Gastrocnemius medialis (tissue), 4 donors: ENCODE measurements at regions not wholly inside any gene's neighbourhood (a gene's known extent, or its start where the extent isn't known, plus 50 kb on each side); places are given as distances from the start of the nearest gene placed in this dataset.

Experiments
- POLR2A ChIP-seq, 2 donors: fragments of 450-650 bp; IDR thresholded peaks; one replicate each; pipeline ENCODE4 v1.6.1; 2017; ENCODE audit warnings: antibody characterized with exemption in 2 of 2, mild to moderate bottlenecking in 2 of 2, moderate library complexity in 2 of 2
- TF ChIP-seq, protein P1 (sequence below), 5 experiments: fragments of 450-650 bp in 3 of 5; fragments of 200-600 bp in 2 of 5; sonication (generic) in 2 of 5; IDR thresholded peaks in 4 of 5; conservative IDR thresholded peaks in 1 of 5; 1 replicate in 4 of 5; 2 replicates in 1 of 5; pipeline ENCODE4 v1.5.1; 2016 to 2019; ENCODE audit warnings: antibody characterized with exemption in 5 of 5, mild to moderate bottlenecking in 3 of 5, moderate library complexity in 3 of 5

DNA sequence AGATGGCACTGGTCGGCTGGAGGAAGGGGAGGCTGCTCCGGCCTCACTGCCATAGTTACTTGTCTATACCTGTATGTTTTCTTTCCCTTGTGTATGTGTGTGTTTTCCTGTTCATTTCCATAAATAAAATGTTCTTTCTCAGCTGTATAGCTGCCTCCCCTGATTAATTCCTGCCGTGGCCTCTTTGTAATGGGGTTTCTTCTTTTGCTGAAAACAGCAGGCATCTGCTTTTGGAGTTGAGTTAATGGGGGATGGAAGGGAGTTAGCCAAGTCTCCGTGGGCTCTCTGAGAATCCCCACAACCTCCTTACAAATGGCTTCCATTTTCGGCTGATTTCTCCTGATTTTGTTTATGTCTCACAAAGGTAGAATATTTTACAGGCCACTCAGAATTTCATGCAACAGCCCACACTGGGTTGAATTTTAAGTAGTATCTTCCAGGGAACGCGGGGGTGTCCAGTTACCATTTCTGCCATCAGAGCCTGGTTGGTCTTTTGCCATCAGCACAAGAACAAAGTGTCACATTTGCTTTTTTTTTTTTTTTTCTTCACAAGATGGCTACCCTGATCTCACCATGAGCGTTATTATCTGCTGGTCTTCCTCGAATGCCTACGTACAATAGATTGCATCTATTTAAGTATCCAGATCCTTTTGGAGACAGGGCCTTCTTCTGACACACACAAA, 88.1 kb upstream of the NRP1 start:
- no peak for TF ChIP-seq POLR2A (IDR thresholded peaks at IDR 0.05)
- TF ChIP-seq, protein P1, sequence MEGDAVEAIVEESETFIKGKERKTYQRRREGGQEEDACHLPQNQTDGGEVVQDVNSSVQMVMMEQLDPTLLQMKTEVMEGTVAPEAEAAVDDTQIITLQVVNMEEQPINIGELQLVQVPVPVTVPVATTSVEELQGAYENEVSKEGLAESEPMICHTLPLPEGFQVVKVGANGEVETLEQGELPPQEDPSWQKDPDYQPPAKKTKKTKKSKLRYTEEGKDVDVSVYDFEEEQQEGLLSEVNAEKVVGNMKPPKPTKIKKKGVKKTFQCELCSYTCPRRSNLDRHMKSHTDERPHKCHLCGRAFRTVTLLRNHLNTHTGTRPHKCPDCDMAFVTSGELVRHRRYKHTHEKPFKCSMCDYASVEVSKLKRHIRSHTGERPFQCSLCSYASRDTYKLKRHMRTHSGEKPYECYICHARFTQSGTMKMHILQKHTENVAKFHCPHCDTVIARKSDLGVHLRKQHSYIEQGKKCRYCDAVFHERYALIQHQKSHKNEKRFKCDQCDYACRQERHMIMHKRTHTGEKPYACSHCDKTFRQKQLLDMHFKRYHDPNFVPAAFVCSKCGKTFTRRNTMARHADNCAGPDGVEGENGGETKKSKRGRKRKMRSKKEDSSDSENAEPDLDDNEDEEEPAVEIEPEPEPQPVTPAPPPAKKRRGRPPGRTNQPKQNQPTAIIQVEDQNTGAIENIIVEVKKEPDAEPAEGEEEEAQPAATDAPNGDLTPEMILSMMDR (IDR thresholded peaks at IDR 0.05 in 4 of 5, conservative IDR thresholded peaks at IDR 0.05 in 1 of 5) = no peak
